ENCODE measurements at regions not wholly inside any gene's neighbourhood (a gene's known extent, or its start where the extent isn't known, plus 50 kb on each side); places are given as distances from the start of the nearest gene placed in this dataset.

DNA sequence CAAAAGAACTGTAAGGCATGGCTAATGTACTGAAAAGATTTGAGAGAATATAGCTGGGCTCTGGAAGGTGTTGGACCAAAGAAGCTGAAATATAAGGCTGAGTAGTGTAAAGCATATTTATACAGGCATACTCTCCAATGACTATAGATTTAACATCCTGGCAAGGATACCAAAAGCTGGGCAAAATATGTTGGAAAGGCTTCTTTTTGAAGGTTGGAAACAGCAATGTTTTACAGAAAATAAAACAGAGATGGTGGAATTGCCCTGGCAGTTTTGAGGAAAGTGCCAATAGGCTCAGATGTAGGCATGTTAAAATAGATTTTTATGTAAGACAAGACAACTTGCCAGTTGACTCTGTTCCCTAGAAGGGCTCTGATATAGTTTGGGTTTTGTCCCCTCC is 184.1 kb upstream of the SHISA6 start:
- no peak for DNase-seq
- TF ChIP-seq, protein P1, sequence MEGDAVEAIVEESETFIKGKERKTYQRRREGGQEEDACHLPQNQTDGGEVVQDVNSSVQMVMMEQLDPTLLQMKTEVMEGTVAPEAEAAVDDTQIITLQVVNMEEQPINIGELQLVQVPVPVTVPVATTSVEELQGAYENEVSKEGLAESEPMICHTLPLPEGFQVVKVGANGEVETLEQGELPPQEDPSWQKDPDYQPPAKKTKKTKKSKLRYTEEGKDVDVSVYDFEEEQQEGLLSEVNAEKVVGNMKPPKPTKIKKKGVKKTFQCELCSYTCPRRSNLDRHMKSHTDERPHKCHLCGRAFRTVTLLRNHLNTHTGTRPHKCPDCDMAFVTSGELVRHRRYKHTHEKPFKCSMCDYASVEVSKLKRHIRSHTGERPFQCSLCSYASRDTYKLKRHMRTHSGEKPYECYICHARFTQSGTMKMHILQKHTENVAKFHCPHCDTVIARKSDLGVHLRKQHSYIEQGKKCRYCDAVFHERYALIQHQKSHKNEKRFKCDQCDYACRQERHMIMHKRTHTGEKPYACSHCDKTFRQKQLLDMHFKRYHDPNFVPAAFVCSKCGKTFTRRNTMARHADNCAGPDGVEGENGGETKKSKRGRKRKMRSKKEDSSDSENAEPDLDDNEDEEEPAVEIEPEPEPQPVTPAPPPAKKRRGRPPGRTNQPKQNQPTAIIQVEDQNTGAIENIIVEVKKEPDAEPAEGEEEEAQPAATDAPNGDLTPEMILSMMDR (IDR thresholded peaks at IDR 0.05): no peak
- TF ChIP-seq POLR2A (IDR thresholded peaks at IDR 0.05): no peak
- H3K27ac ChIP-seq: no peak overlapping the region

DNA sequence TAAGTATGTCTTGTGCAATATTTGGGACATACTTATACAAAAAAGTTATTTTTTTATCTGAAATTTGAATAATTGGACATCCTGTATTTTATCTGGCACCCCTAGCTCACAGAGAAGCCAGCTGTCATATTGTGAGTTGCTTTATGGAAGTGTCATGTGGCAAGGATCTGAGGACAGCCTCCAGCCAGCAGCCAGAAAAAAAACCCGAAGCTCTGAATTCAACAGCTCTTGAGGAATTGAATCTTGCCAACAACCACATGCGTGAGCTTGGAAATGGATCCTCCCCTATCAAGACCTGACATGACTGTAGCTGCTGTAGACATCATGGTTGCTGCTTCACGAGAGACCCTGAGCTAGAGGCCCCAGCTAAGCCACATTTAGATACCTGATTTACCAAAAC is 187.2 kb upstream of the SHISA6 start:
- WGBS, 2 donors: 48 to 75% methylated on average over 3 of the region's 3 CpGs
- H3K4me3 ChIP-seq (replicated peaks in 1 of 3): no peak overlapping the region
- no peak for TF ChIP-seq POLR2A (IDR thresholded peaks at IDR 0.05)
- TF ChIP-seq, protein P1 (IDR thresholded peaks at IDR 0.05): no peak
- H3K27me3 ChIP-seq: no peaks in the 10 kb centered on the region
- DNase-seq: no peak
- no peak overlapping the region for H3K27ac ChIP-seq
- no peaks in the 10 kb centered on the region for H3K36me3 ChIP-seq
- intact Hi-C loops (cut with DNase I): no loop called here
- H3K9me3 ChIP-seq: no peaks in the 10 kb centered on the region
- H3K4me1 ChIP-seq: no peaks in the 10 kb centered on the region

More for the DNA sequence above, 184.1 kb upstream of the SHISA6 start:
- H3K36me3 ChIP-seq: no peaks in the 10 kb centered on the region
- no peaks in the 10 kb centered on the region for H3K9me3 ChIP-seq
- no peaks in the 10 kb centered on the region for H3K4me1 ChIP-seq
- no peak overlapping the region for H3K4me3 ChIP-seq (replicated peaks in 1 of 3)
- intact Hi-C loops (cut with DNase I): no loop called here
- H3K27me3 ChIP-seq: no peaks in the 10 kb centered on the region

DNA sequence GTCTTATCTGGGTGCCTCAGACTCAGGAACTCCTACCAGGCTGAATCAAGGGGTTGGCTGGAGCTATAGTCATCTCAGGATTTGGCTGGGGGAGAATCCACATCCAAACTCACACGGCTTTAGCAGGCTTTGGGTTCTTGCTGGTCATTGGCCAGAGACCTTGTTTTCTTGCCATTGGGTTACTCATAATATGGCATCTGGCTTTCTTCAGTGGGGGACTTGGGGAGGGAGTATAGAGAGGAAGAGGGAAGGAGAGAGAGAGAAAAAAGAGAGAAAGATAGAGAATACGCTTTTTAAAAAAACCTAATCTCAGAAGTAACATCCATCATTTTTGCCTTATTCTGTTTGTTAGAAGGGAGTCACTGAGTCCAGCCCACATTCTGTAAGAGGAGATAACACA is 191.5 kb upstream of the SHISA6 start:
- WGBS, 2 donors: 68 to 74% methylated on average over 2 of the region's 2 CpGs
- no peaks in the 10 kb centered on the region for H3K36me3 ChIP-seq
- H3K27ac ChIP-seq: no peak overlapping the region
- no peak overlapping the region for H3K4me3 ChIP-seq (replicated peaks in 1 of 3)
- no peaks in the 10 kb centered on the region for H3K9me3 ChIP-seq
- H3K4me1 ChIP-seq: no peaks in the 10 kb centered on the region
- intact Hi-C loops (cut with DNase I): no loop called here
- no peaks in the 10 kb centered on the region for H3K27me3 ChIP-seq
- TF ChIP-seq, protein P1 (IDR thresholded peaks at IDR 0.05): no peak
- no peak for TF ChIP-seq POLR2A (IDR thresholded peaks at IDR 0.05)
- no peak for DNase-seq

DNA sequence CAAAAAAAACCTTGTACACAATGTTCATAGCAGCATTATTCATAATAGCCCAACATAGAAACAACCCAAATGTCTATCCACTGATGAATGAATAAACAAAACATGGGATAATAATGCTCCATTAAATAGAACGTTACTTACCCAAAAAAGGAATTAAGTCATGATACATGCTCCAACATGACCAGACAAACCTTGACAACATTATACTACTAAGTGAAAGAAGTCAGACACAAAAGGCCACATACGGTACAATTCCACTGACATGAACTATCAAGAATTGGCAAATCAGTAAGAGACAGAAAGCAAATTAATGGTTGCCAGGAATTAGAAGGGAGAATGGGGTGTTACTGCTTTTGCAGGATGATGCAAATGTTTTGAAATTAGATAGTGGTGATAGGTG is 193.8 kb upstream of the SHISA6 start:
- H3K36me3 ChIP-seq: no peaks in the 10 kb centered on the region
- H3K9me3 ChIP-seq: no peaks in the 10 kb centered on the region
- no peaks in the 10 kb centered on the region for H3K27me3 ChIP-seq
- intact Hi-C loops (cut with DNase I): no loop called here
- H3K4me3 ChIP-seq (replicated peaks in 1 of 3): no peak overlapping the region
- no peak for DNase-seq
- no peak overlapping the region for H3K27ac ChIP-seq
- WGBS, 2 donors: 90 to 92% methylated on average over 2 of the region's 2 CpGs
- no peak for TF ChIP-seq POLR2A (IDR thresholded peaks at IDR 0.05)
- TF ChIP-seq, protein P1 (IDR thresholded peaks at IDR 0.05): no peak
- no peaks in the 10 kb centered on the region for H3K4me1 ChIP-seq

DNA sequence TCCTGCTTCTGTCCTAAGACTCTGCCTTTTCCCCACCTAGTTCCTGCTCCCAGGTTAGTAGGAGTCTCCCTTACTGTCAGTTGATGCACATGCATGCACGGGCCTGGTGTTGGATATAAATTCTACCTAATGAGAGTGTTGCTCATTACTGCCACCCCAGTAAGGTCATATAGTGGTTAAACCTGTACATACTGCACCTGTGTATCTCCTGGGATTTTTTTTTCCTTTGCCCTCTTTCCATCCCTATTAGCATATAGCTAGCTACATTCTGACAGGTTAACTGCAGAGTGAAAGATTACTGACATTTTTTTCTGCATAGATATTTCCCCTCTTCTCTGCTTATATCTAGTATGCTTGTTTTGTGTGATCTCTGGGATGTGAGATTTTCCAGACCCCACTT is 201.5 kb upstream of the PIRT start:
- Histone ChIP-seq H3K9me3 (no peaks in the 10 kb centered on the region), H3K27ac (no peak overlapping the region), H3K27me3 (no peaks in the 10 kb centered on the region), H3K36me3 (no peaks in the 10 kb centered on the region), H3K4me1 (no peaks in the 10 kb centered on the region), H3K4me3 (replicated peaks in 1 of 3) (no peak overlapping the region)
- TF ChIP-seq, protein P1 (IDR thresholded peaks at IDR 0.05): no peak
- TF ChIP-seq POLR2A (IDR thresholded peaks at IDR 0.05): no peak
- 79 to 92% methylated on average over 1 of the region's 1 CpG for WGBS, 2 donors
- DNase-seq: no peak
- intact Hi-C loops (cut with DNase I): no loop called here

All from thyroid gland (tissue), 4 donors.